GM23248 (cell line): ENCODE measurements at regions not wholly inside any gene's neighbourhood (a gene's known extent, or its start where the extent isn't known, plus 50 kb on each side); places are given as distances from the start of the nearest gene placed in this dataset.

ENCODE experiments used
- EZH2 ChIP-seq: fragments of 200-600 bp; sonication (generic); IDR thresholded peaks from 2 replicates; pipeline ENCODE4 v1.6.1; 2018; ENCODE audit warnings: antibody characterized with exemption, mild to moderate bottlenecking; ENCODE audit not compliant: insufficient read depth, poor library complexity, severe bottlenecking
- EZH2phosphoT487 ChIP-seq: fragments of 200-600 bp; sonication (generic); IDR thresholded peaks from 2 replicates; pipeline ENCODE4 v1.6.1; 2018; ENCODE audit warnings: antibody characterized with exemption, moderate library complexity, mild to moderate bottlenecking, low read depth; ENCODE audit not compliant: insufficient read depth

DNA sequence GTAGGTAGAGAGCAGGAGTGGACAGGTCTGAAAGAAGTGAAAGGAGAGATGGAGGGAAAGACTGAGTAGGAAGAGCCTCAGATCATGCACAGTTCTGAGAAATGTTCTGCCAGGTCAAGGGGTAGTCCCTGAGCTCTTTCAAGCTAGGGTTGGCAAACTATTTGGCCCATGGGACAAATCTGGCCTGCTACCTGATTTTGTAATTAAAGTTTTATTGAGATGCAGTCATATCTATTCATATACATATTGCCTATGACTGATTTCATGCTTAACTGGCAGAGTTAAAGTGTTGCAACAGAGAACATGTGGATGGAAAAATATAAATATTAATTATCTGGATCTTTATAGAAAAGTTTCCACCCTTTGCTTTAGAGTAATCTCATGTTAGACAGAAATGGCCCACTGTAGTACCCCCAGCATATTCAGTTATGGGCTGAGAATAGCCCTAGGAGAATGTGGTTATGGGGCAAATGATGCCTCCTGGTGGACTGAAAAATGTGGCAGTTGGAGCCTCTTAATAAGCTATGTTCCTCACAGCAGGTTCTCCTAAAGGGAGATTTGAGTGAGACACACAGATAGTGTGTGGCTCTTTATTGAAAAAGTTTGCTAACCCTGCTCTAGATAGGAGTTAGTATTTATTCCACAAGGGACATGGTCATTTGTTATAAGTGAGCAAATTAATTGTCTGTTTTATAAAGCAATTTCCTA is 476.9 kb downstream of the LRIG3 start:
- TF ChIP-seq EZH2phosphoT487 (no peak), EZH2 (no peak)
